Lung (tissue), 11 donors: ENCODE measurements at regions not wholly inside any gene's neighbourhood (a gene's known extent, or its start where the extent isn't known, plus 50 kb on each side); places are given as distances from the start of the nearest gene placed in this dataset.
A peak's percentile ranks its signal among the peaks of the same experiment; 100 is the strongest.

Source experiments
- ATAC-seq: fragments of 200-7000 bp; cut with Tn5 transposase; one replicate; pipeline ENCODE4 v1.9.1; 2020; ENCODE audit warnings: moderate number of reproducible peaks; ENCODE audit not compliant: insufficient read depth, low FRiP score
- DNase-seq, 3 donors: peaks; one replicate each; pipeline ENCODE4 v3.0.0-alpha.2; 2013 to 2017
- H3K27ac ChIP-seq, 2 donors: one replicate each; pipeline ENCODE4 v1.5.1; 2013; ENCODE audit warnings: mild to moderate bottlenecking in 2 of 2, moderate library complexity in 2 of 2, control low read depth in 1 of 2, inconsistent platforms in 1 of 2, low read depth in 1 of 2, low read length in 1 of 2
- H3K27me3 ChIP-seq, 3 donors: one replicate each; pipeline ENCODE4 v1.5.1; 2013; ENCODE audit warnings: low read length in 2 of 3; ENCODE audit not compliant: control insufficient read depth in 3 of 3, insufficient read depth in 3 of 3
- H3K36me3 ChIP-seq, 4 donors: one replicate each; pipeline ENCODE4 v1.5.1; 2013; ENCODE audit warnings: low read length in 4 of 4, mild to moderate bottlenecking in 1 of 4, moderate library complexity in 1 of 4; ENCODE audit not compliant: control insufficient read depth in 4 of 4, insufficient read depth in 4 of 4
- H3K4me1 ChIP-seq, 5 donors: one replicate each; pipeline ENCODE4 v1.5.1; 2013; ENCODE audit warnings: low read length in 5 of 5, mild to moderate bottlenecking in 2 of 5, moderate library complexity in 1 of 5; ENCODE audit not compliant: control insufficient read depth in 5 of 5, insufficient read depth in 5 of 5
- H3K4me3 ChIP-seq: one replicate; pipeline ENCODE4 v1.5.1; 2013; ENCODE audit warnings: mild to moderate bottlenecking, control low read depth, moderate library complexity
- H3K9ac ChIP-seq, 2 donors: one replicate each; pipeline ENCODE4 v1.5.1; 2013; ENCODE audit warnings: low read length in 2 of 2, control low read depth in 1 of 2; ENCODE audit not compliant: insufficient read depth in 1 of 2
- H3K9me3 ChIP-seq, 4 donors: one replicate each; pipeline ENCODE4 v1.5.1; 2013; ENCODE audit warnings: low read length in 3 of 4, mild to moderate bottlenecking in 1 of 4, moderate library complexity in 1 of 4; ENCODE audit not compliant: control insufficient read depth in 4 of 4, insufficient read depth in 3 of 4
- CTCF ChIP-seq: IDR thresholded peaks from 2 replicates; pipeline ENCODE4 v1.5.1; 2012; ENCODE audit warnings: mild to moderate bottlenecking; ENCODE audit errors: control extremely low read depth, extremely low read depth
- WGBS, 2 donors: extraction: QIAGEN DNeasy Blood & Tissue Kit; methylation state at CpG; one replicate each; pipeline ENCODE4 v1.1.7; 2013; 5-methylcytosine and 5-hydroxymethylcytosine counted together
- donor health status: control.
- donor health status: control.
- donor health status: Bipolar disorder and iron deficiency.
- donor health status: healthy.
- donor health status: DM: yes; HTN: yes; CAD: no.

GRCh38 chr2:144582651-144583380 lies 62.9 kb upstream of the ZEB2 start:
- H3K9me3 ChIP-seq: no peaks in the 10 kb centered on the region
- no peaks in the 10 kb centered on the region for H3K27me3 ChIP-seq
- peaks cover 0 to 9% (median 3%) of the 10 kb centered on the region in 5 donors for H3K4me1 ChIP-seq
- no peak for TF ChIP-seq CTCF
- 29 to 51% methylated on average over 12 of the region's 12 CpGs for WGBS, 2 donors
- DNase-seq: peak in 2 of 3 donors; percentile 16 to 42
- ATAC-seq: no peak
- peak overlapping the region in 1 of 2 donors; percentile 75 for H3K27ac ChIP-seq
- no peak overlapping the region for H3K9ac ChIP-seq
- H3K4me3 ChIP-seq: no peak overlapping the region
- no peaks in the 10 kb centered on the region for H3K36me3 ChIP-seq

- Histone ChIP-seq H3K9ac (no peak overlapping the region), H3K4me3 (no peak overlapping the region), H3K4me1 (peaks cover 0 to 9% (median 3%) of the 10 kb centered on the region in 5 donors), H3K27me3 (no peaks in the 10 kb centered on the region), H3K36me3 (no peaks in the 10 kb centered on the region), H3K27ac (no peak overlapping the region), H3K9me3 (no peaks in the 10 kb centered on the region)
- no peak for TF ChIP-seq CTCF
- 44 to 71% methylated on average over 4 of the region's 4 CpGs for WGBS, 2 donors
- DNase-seq: no peak
- ATAC-seq: no peak
These were observed 60.7 kb upstream of the ZEB2 start for GRCh38 chr2:144580521-144581161.

- H3K27me3 ChIP-seq: no peaks in the 10 kb centered on the region
- 91 to 97% methylated on average over 4 of the region's 4 CpGs for WGBS, 2 donors
- no peaks in the 10 kb centered on the region for H3K9me3 ChIP-seq
- no peak for TF ChIP-seq CTCF
- H3K4me3 ChIP-seq: no peak overlapping the region
- H3K9ac ChIP-seq: no peak overlapping the region
- ATAC-seq (no peak), DNase-seq (no peak)
- no peak overlapping the region for H3K27ac ChIP-seq
- peaks cover 0 to 9% (median 3%) of the 10 kb centered on the region in 5 donors for H3K4me1 ChIP-seq
- no peaks in the 10 kb centered on the region for H3K36me3 ChIP-seq
These were observed 59.6 kb upstream of the ZEB2 start for GRCh38 chr2:144579556-144579955.
